ENCODE measurements at regions not wholly inside any gene's neighbourhood (a gene's known extent, or its start where the extent isn't known, plus 50 kb on each side); places are given as distances from the start of the nearest gene placed in this dataset.

- H2AFZ ChIP-seq (ENCODE audit: control insufficient read depth, low read length) = peak overlapping the region; percentile 39
- no peak for FAIRE-seq
- H3K79me2 ChIP-seq (ENCODE audit: control insufficient read depth, insufficient read depth, low read length) = no peaks in the 10 kb centered on the region
- H3K4me3 ChIP-seq (ENCODE audit: control insufficient read depth in 2 of 3, extremely low read depth in 1 of 3, insufficient read depth in 2 of 3, low read depth in 1 of 3, low read length in 3 of 3) = no peak overlapping the region
- no peak for DNase-seq (ENCODE audit: low read depth, low spot score)
- peaks cover 11% of the 10 kb centered on the region for H3K4me1 ChIP-seq (ENCODE audit: control insufficient read depth, extremely low read depth, insufficient read depth, low read length)
- dilution Hi-C loops (cut with MboI; ENCODE audit: extremely low pct_ligation_motif_present, low sequenced_read_pairs) = no loop called here
- H3K27ac ChIP-seq (ENCODE audit: control insufficient read depth, insufficient read depth, low read length) = no peak overlapping the region
- no peaks in the 10 kb centered on the region for H3K9me1 ChIP-seq (ENCODE audit: control insufficient read depth, extremely low read depth, insufficient read depth, low read length)
- H3K9me3 ChIP-seq (ENCODE audit: control insufficient read depth, low read depth, low read length) = no peaks in the 10 kb centered on the region
- no peaks in the 10 kb centered on the region for H4K20me1 ChIP-seq (ENCODE audit: control insufficient read depth, extremely low read depth, insufficient read depth, low read length)
- H3K36me3 ChIP-seq (ENCODE audit: control insufficient read depth in 2 of 2, extremely low read depth in 1 of 2, insufficient read depth in 2 of 2, low read length in 2 of 2) = no peaks in the 10 kb centered on the region
- no peak overlapping the region for H3K9ac ChIP-seq (ENCODE audit: control insufficient read depth, extremely low read depth, insufficient read depth, low read length)
- H3K4me2 ChIP-seq (ENCODE audit: control insufficient read depth, extremely low read depth, insufficient read depth, low read depth, low read length) = no peak overlapping the region
- no peaks in the 10 kb centered on the region for H3K27me3 ChIP-seq (ENCODE audit: control insufficient read depth, extremely low read depth, insufficient read depth, low read length)
- TF ChIP-seq EZH2 (IDR thresholded peaks at IDR 0.05; ENCODE audit: low read length) (no peak), CTCF (optimal IDR thresholded peaks at IDR 0.05 in 1 of 3, IDR thresholded peaks at IDR 0.05 in 1 of 3, conservative IDR thresholded peaks at IDR 0.05 in 1 of 3; ENCODE audit: extremely low read depth in 1 of 3, insufficient read depth in 2 of 3, low read length in 3 of 3) (no peak)
These were observed 515.5 kb downstream of the C12orf50 start for GRCh38 chr12:87513536-87514280.

DNA sequence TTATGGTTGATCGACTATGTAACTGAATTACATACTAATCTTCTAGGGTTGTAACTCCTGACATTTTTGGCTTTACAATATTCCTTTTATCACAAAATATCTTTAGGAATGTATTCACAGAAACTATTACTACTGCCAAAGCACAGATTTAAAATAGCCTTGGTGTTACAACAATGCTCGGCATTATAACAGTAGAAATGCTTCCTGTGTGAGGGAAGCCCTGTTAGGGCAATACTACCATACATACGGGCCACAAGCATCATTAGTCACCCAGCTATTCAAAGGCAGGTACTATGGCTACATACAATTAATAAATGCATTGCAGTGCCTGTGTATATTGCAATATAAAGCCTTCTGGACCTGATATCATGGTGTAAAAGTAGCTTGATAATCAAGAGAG is 517.8 kb downstream of the C12orf50 start:
- Histone ChIP-seq H3K4me2 (ENCODE audit: control insufficient read depth, extremely low read depth, insufficient read depth, low read depth, low read length) (no peak overlapping the region), H3K27me3 (ENCODE audit: control insufficient read depth, extremely low read depth, insufficient read depth, low read length) (no peaks in the 10 kb centered on the region), H3K9ac (ENCODE audit: control insufficient read depth, extremely low read depth, insufficient read depth, low read length) (no peak overlapping the region), H3K36me3 (ENCODE audit: control insufficient read depth in 2 of 2, extremely low read depth in 1 of 2, insufficient read depth in 2 of 2, low read length in 2 of 2) (no peaks in the 10 kb centered on the region), H3K9me3 (ENCODE audit: control insufficient read depth, low read depth, low read length) (no peaks in the 10 kb centered on the region), H3K9me1 (ENCODE audit: control insufficient read depth, extremely low read depth, insufficient read depth, low read length) (no peaks in the 10 kb centered on the region), H3K4me1 (ENCODE audit: control insufficient read depth, extremely low read depth, insufficient read depth, low read length) (peaks cover 4% of the 10 kb centered on the region), H4K20me1 (ENCODE audit: control insufficient read depth, extremely low read depth, insufficient read depth, low read length) (no peaks in the 10 kb centered on the region), H2AFZ (ENCODE audit: control insufficient read depth, low read length) (peak overlapping the region; percentile 66), H3K79me2 (ENCODE audit: control insufficient read depth, insufficient read depth, low read length) (no peaks in the 10 kb centered on the region), H3K27ac (ENCODE audit: control insufficient read depth, insufficient read depth, low read length) (no peak overlapping the region), H3K4me3 (ENCODE audit: control insufficient read depth in 2 of 3, extremely low read depth in 1 of 3, insufficient read depth in 2 of 3, low read depth in 1 of 3, low read length in 3 of 3) (no peak overlapping the region)
- dilution Hi-C loops (cut with MboI; ENCODE audit: extremely low pct_ligation_motif_present, low sequenced_read_pairs) = no loop called here
- FAIRE-seq (no peak), DNase-seq (ENCODE audit: low read depth, low spot score) (no peak)
- TF ChIP-seq EZH2 (IDR thresholded peaks at IDR 0.05; ENCODE audit: low read length) (no peak), CTCF (optimal IDR thresholded peaks at IDR 0.05 in 1 of 3, IDR thresholded peaks at IDR 0.05 in 1 of 3, conservative IDR thresholded peaks at IDR 0.05 in 1 of 3; ENCODE audit: extremely low read depth in 1 of 3, insufficient read depth in 2 of 3, low read length in 3 of 3) (no peak)

All from keratinocyte (primary cell).